B cell (primary cell): ENCODE measurements at regions not wholly inside any gene's neighbourhood (a gene's known extent, or its start where the extent isn't known, plus 50 kb on each side); places are given as distances from the start of the nearest gene placed in this dataset.

Experiments used
- ATAC-seq: fragments of 200-7000 bp; cut with Tn5 transposase; one replicate; pipeline ENCODE4 v1.10.0; 2021; ENCODE audit warnings: low read depth, mild to moderate bottlenecking, moderate number of reproducible peaks, moderate library complexity
- CTCF ChIA-PET: fragments of 350-600 bp; sonication (Branson Sonifier 250); formaldehyde crosslinking; loops from one replicate; lab custom pipeline; 2021; ENCODE audit warnings: antibody characterized with exemption, inconsistent platforms; lab: Charles Lee
- POLR2A ChIA-PET: fragments of 350-600 bp; sonication (Branson Sonifier 250); formaldehyde crosslinking; loops from one replicate; lab custom pipeline; 2021; ENCODE audit warnings: antibody characterized with exemption; lab: Charles Lee
- DNase-seq: peaks from one replicate; pipeline ENCODE4 v3.0.0; 2013
- H2AFZ ChIP-seq: 2 replicates; pipeline ENCODE4 v1.6.1; 2012; ENCODE audit warnings: mild to moderate bottlenecking, low read depth, low read length; ENCODE audit not compliant: insufficient read depth, poor library complexity, severe bottlenecking
- H3K27ac ChIP-seq, 2 donors: 1 replicate in 1 of 2; 2 replicates in 1 of 2; pipeline ENCODE4 v1.5.1; 2012 to 2013; ENCODE audit warnings: low read length in 2 of 2, mild to moderate bottlenecking in 2 of 2, moderate library complexity in 1 of 2
- H3K27me3 ChIP-seq, 4 experiments: fragments of 200-600 bp in 1 of 4; sonication (generic) in 1 of 4; replicated peaks in 1 of 4; 1 replicate in 2 of 4; 2 replicates in 2 of 4; pipeline versions ENCODE4 v1.6.1 to v1.7.0; 2013 to 2016; ENCODE audit warnings: low read length in 3 of 4, mild to moderate bottlenecking in 2 of 4, mixed read lengths in 1 of 4, moderate library complexity in 1 of 4; ENCODE audit not compliant: insufficient read depth in 4 of 4, control insufficient read depth in 3 of 4; ENCODE audit errors: control extremely low read depth in 1 of 4
- H3K36me3 ChIP-seq, 2 experiments: replicated peaks in 1 of 2; 1 replicate in 1 of 2; 2 replicates in 1 of 2; pipeline versions ENCODE4 v1.6.1 to v1.7.1; 2013; ENCODE audit warnings: low read length in 1 of 2; ENCODE audit not compliant: insufficient read depth in 2 of 2, control insufficient read depth in 1 of 2; ENCODE audit errors: control extremely low read depth in 1 of 2, extremely low read depth in 1 of 2
- H3K4me1 ChIP-seq, 2 donors: fragments of 200-600 bp in 1 of 2; sonication (generic) in 1 of 2; 1 replicate in 1 of 2; 2 replicates in 1 of 2; pipeline versions ENCODE4 v1.5.1 to v1.6.1; 2013 to 2017; ENCODE audit warnings: low read length in 2 of 2; ENCODE audit not compliant: control insufficient read depth in 2 of 2, insufficient read depth in 2 of 2
- H3K4me2 ChIP-seq: replicated peaks from 2 replicates; pipeline ENCODE3; 2012; ENCODE audit warnings: mild to moderate bottlenecking, low read depth, low read length; ENCODE audit not compliant: poor library complexity, severe bottlenecking
- H3K4me3 ChIP-seq, 5 experiments: fragments of 200-600 bp in 1 of 5; sonication (generic) in 1 of 5; 1 replicate in 3 of 5; 2 replicates in 2 of 5; pipeline versions ENCODE4 v1.5.1 to v1.7.0; 2011 to 2016; ENCODE audit warnings: low read length in 4 of 5, mild to moderate bottlenecking in 4 of 5, low read depth in 2 of 5, control low read depth in 1 of 5, moderate library complexity in 1 of 5; ENCODE audit not compliant: insufficient read depth in 1 of 5; ENCODE audit errors: control extremely low read depth in 1 of 5, extremely low read depth in 1 of 5
- H3K79me2 ChIP-seq: fragments of 200-600 bp; sonication (generic); one replicate; pipeline ENCODE4 v1.6.0; 2016; ENCODE audit warnings: low read length; ENCODE audit not compliant: control insufficient read depth, insufficient read depth
- H3K9ac ChIP-seq: fragments of 200-600 bp; sonication (generic); 2 replicates; pipeline ENCODE4 v1.6.1; 2017; ENCODE audit warnings: mild to moderate bottlenecking, low read length, moderate library complexity
- H3K9me3 ChIP-seq, 3 donors: one replicate each; pipeline versions ENCODE4 v1.6.1 to v1.7.1; 2013; ENCODE audit warnings: low read length in 2 of 3; ENCODE audit not compliant: control insufficient read depth in 2 of 3, insufficient read depth in 1 of 3; ENCODE audit errors: control extremely low read depth in 1 of 3
- H4K20me1 ChIP-seq: 2 replicates; pipeline ENCODE4 v1.6.0; 2012; ENCODE audit warnings: mild to moderate bottlenecking, low read length; ENCODE audit not compliant: insufficient read depth, control insufficient read depth, poor library complexity, severe bottlenecking
- H3K27ac Mint-ChIP-seq: one replicate; pipeline ENCODE4 v1.8.0; 2021; ENCODE audit warnings: mixed read lengths
- H3K27me3 Mint-ChIP-seq: one replicate; pipeline ENCODE4 v1.8.0; 2021; ENCODE audit warnings: mixed read lengths
- H3K4me1 Mint-ChIP-seq: one replicate; pipeline ENCODE4 v1.8.0; 2021; ENCODE audit warnings: mixed read lengths
- H3K4me3 Mint-ChIP-seq: one replicate; pipeline ENCODE4 v1.8.0; 2021; ENCODE audit warnings: mixed read lengths
- H3K9me3 Mint-ChIP-seq: one replicate; pipeline ENCODE4 v1.8.0; 2022; ENCODE audit warnings: mixed read lengths; ENCODE audit not compliant: insufficient read depth
- EZH2 ChIP-seq: IDR thresholded peaks from 2 replicates; pipeline ENCODE4 v1.6.1; 2012; ENCODE audit warnings: borderline replicate concordance, low read depth, mild to moderate bottlenecking, moderate library complexity, low read length; ENCODE audit not compliant: insufficient read depth, poor library complexity, severe bottlenecking
- WGBS: methylation state at CpG from one replicate; pipeline ENCODE4 v1.1.5; 2013; ENCODE audit warnings: missing lambda C conversion rate; ENCODE audit not compliant: insufficient coverage; 5-methylcytosine and 5-hydroxymethylcytosine counted together
- intact Hi-C: fragments of 100-400 bp; cut with micrococcal nuclease; formaldehyde crosslinking; loops from one replicate; pipeline ENCODE4 v1.10.0; 2022
- TF ChIP-seq, protein P1 (sequence below): fragments of 200-600 bp; IDR thresholded peaks from one replicate; pipeline ENCODE4 v1.8.0; 2022; ENCODE audit warnings: antibody characterized with exemption, mild to moderate bottlenecking

DNA sequence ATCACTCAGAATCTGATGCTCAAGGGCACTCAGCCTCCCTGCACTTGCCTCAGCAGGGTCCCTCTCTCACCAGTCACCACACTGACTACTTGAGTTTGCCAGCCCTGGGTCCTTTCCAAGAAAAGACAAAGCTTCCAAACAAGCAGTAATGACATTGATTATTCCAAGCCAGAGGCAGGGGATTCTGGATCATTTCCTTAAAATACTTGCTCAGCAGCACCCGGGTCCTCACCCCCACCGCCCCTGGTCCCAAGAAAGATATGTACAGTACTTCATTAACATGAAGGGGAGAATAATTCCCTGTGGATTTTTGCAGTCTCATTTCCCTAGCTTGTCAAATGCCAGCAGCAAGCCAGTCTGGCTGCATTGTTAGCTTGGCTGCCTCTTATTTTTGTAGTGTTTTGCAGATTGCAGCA is 83.2 kb upstream of the GNAO1 start:
- no peak for ATAC-seq
- no peaks in the 10 kb centered on the region for H3K79me2 ChIP-seq
- peaks cover 4% of the 10 kb centered on the region for H3K4me1 Mint-ChIP-seq
- no peaks in the 10 kb centered on the region for H4K20me1 ChIP-seq
- CTCF ChIA-PET: no interaction called here
- no peak overlapping the region for H3K27ac ChIP-seq
- TF ChIP-seq, protein P1, sequence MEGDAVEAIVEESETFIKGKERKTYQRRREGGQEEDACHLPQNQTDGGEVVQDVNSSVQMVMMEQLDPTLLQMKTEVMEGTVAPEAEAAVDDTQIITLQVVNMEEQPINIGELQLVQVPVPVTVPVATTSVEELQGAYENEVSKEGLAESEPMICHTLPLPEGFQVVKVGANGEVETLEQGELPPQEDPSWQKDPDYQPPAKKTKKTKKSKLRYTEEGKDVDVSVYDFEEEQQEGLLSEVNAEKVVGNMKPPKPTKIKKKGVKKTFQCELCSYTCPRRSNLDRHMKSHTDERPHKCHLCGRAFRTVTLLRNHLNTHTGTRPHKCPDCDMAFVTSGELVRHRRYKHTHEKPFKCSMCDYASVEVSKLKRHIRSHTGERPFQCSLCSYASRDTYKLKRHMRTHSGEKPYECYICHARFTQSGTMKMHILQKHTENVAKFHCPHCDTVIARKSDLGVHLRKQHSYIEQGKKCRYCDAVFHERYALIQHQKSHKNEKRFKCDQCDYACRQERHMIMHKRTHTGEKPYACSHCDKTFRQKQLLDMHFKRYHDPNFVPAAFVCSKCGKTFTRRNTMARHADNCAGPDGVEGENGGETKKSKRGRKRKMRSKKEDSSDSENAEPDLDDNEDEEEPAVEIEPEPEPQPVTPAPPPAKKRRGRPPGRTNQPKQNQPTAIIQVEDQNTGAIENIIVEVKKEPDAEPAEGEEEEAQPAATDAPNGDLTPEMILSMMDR: no peak
- no peak for TF ChIP-seq EZH2
- no peak for DNase-seq
- no peak overlapping the region for H3K4me3 Mint-ChIP-seq
- no peak overlapping the region for H3K9ac ChIP-seq
- H3K4me3 ChIP-seq: no peak overlapping the region
- H2AFZ ChIP-seq: no peak overlapping the region
- no peaks in the 10 kb centered on the region for H3K4me1 ChIP-seq
- 100% methylated on average over 1 of the region's 2 CpGs for WGBS
- no peaks in the 10 kb centered on the region for H3K9me3 ChIP-seq
- H3K27me3 ChIP-seq: peaks cover 0 to 5% (median 0%) of the 10 kb centered on the region in 4 experiments
- H3K36me3 ChIP-seq: no peaks in the 10 kb centered on the region
- no peaks in the 10 kb centered on the region for H3K9me3 Mint-ChIP-seq
- intact Hi-C loops: no loop called here
- peaks cover 18% of the 10 kb centered on the region for H3K27me3 Mint-ChIP-seq
- H3K4me2 ChIP-seq: no peak overlapping the region
- POLR2A ChIA-PET: no interaction called here
- no peak overlapping the region for H3K27ac Mint-ChIP-seq

DNA sequence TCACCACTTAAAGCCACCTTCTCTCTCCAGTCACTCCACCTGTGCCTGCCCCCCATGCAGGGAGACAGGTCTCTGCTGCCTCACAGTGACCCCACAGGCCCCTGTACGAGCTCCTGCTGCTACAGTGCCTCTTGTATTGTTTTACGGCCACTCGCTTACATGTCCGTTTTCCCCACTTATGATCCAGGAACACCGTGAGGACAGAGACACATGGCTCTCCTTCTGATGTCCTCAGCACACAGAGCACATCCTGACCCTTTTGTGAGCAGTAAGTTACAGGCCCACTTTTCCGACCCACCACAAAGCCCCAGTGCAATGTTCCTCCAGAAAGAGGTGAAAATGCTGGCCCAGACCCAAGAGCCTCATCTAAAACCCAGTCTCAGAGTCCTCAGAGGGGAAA is 84.8 kb upstream of the GNAO1 start:
- no peak overlapping the region for H3K27ac ChIP-seq
- H3K4me1 ChIP-seq: no peaks in the 10 kb centered on the region
- ATAC-seq: no peak
- WGBS: 92% methylated on average over 6 of the region's 6 CpGs
- intact Hi-C loops: no loop called here
- DNase-seq: no peak
- no peaks in the 10 kb centered on the region for H3K9me3 ChIP-seq
- no peaks in the 10 kb centered on the region for H3K36me3 ChIP-seq
- Mint-ChIP-seq H3K27me3 (peaks cover 16% of the 10 kb centered on the region), H3K4me1 (peaks cover 4% of the 10 kb centered on the region), H3K4me3 (no peak overlapping the region), H3K9me3 (no peaks in the 10 kb centered on the region), H3K27ac (no peak overlapping the region)
- TF ChIP-seq, protein P1: no peak
- TF ChIP-seq EZH2: no peak
- H3K27me3 ChIP-seq: peaks cover 0 to 3% (median 0%) of the 10 kb centered on the region in 4 experiments
- H4K20me1 ChIP-seq: no peaks in the 10 kb centered on the region
- H3K79me2 ChIP-seq: no peaks in the 10 kb centered on the region
- CTCF ChIA-PET: interaction anchor here (1.1 kb wide), 1 partner anchor 8 kb away, joined by 3 read pairs; no protein-coding TSS in a partner anchor
- H2AFZ ChIP-seq: no peak overlapping the region
- H3K4me3 ChIP-seq: no peak overlapping the region
- H3K4me2 ChIP-seq: no peak overlapping the region
- H3K9ac ChIP-seq: no peak overlapping the region
- POLR2A ChIA-PET: no interaction called here
